Upper lobe of right lung (tissue), 1 donor: ENCODE measurements at regions not wholly inside any gene's neighbourhood (a gene's known extent, or its start where the extent isn't known, plus 50 kb on each side); places are given as distances from the start of the nearest gene placed in this dataset.
"Not testable (repeated sequence)": the region's sequence is repeated elsewhere in the genome, so short reads cannot be mapped to it uniquely, and the experiment has no call there.

Source experiments
- ATAC-seq: fragments of 200-7000 bp; cut with Tn5 transposase; one replicate; pipeline ENCODE4 v1.9.1; 2020; ENCODE audit warnings: mild to moderate bottlenecking, moderate library complexity
- DNase-seq: peaks from one replicate; pipeline ENCODE4 v3.0.0-alpha.2; 2020
- H3K27ac ChIP-seq: fragments of 200-600 bp; one replicate; pipeline ENCODE4 v1.8.0; 2022
- H3K27me3 ChIP-seq: fragments of 200-600 bp; one replicate; pipeline ENCODE4 v1.8.0; 2022; ENCODE audit warnings: mild to moderate bottlenecking
- H3K36me3 ChIP-seq: fragments of 200-600 bp; one replicate; pipeline ENCODE4 v1.8.0; 2022
- H3K4me1 ChIP-seq: fragments of 200-600 bp; one replicate; pipeline ENCODE4 v1.8.0; 2022
- H3K4me3 ChIP-seq: fragments of 200-600 bp; one replicate; pipeline ENCODE4 v1.8.0; 2022; ENCODE audit warnings: mild to moderate bottlenecking
- H3K9me3 ChIP-seq: fragments of 200-600 bp; one replicate; pipeline ENCODE4 v1.8.0; 2022
- CTCF ChIP-seq: fragments of 200-600 bp; IDR thresholded peaks from one replicate; pipeline ENCODE4 v1.8.0; 2022; ENCODE audit warnings: antibody characterized with exemption
- intact Hi-C: fragments of 100-400 bp; cut with DNase I; formaldehyde crosslinking; loops from one replicate; pipeline ENCODE4 v1.11.0; 2022
- donor health status: DM: no; HTN: yes; CAD: no; lungs with severe emphysema.

- no peaks in the 10 kb centered on the region for H3K27me3 ChIP-seq
- intact Hi-C loops: no loop called here
- H3K36me3 ChIP-seq: no peaks in the 10 kb centered on the region
- no peak for TF ChIP-seq CTCF
- no peak overlapping the region for H3K4me3 ChIP-seq
- H3K27ac ChIP-seq: no peak overlapping the region
- no peak for DNase-seq
- H3K9me3 ChIP-seq: no peaks in the 10 kb centered on the region
- no peak for ATAC-seq
- no peaks in the 10 kb centered on the region for H3K4me1 ChIP-seq
Measured at GRCh38 chr5:60036192-60036938, 142.8 kb upstream of the PDE4D start.

DNA sequence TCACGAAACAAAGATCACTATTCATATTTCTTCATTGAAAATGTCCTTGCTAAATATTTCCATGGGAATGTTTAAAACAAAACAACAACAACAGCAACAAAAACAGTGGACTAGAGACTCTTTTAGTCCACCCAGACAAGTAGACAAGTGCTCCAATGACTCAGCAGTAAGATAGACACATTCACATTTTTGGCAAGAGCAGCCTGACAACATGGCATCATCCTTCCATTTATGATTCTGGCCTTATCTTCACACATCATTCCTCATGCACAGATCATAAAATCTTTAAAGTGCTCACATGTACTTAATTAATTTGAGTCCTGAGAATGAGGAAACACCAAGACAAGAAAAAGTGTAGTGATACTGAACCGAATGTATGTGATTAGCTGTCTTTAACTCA, 132.6 kb upstream of the PDE4D start:
- H3K27me3 ChIP-seq: no peaks in the 10 kb centered on the region
- no peaks in the 10 kb centered on the region for H3K4me1 ChIP-seq
- no peak overlapping the region for H3K4me3 ChIP-seq
- TF ChIP-seq CTCF: no peak
- no peaks in the 10 kb centered on the region for H3K9me3 ChIP-seq
- H3K27ac ChIP-seq: no peak overlapping the region
- no peak for ATAC-seq
- no peak for DNase-seq
- intact Hi-C loops: no loop called here
- H3K36me3 ChIP-seq: no peaks in the 10 kb centered on the region

DNA sequence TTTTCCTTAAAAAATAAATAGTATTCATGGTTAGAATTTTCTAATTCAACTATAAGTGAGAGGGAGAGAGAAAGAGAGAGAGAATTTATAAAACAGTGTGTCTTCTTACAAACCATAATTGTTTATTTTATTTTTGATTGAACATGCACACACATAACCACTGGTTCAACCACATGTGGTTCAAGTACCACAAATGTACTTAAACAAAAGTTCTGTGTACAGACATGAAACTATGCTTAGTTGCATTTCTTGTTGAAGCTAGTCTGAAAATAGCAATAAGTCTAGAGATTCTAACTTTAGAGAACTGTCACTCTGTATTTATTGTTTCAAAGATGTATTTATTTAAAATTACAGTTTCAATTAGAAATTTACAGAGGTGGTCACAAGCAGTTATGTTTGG, 130.6 kb upstream of the PDE4D start:
- Histone ChIP-seq H3K4me3 (no peak overlapping the region), H3K27ac (no peak overlapping the region), H3K9me3 (no peaks in the 10 kb centered on the region), H3K27me3 (no peaks in the 10 kb centered on the region), H3K36me3 (no peaks in the 10 kb centered on the region), H3K4me1 (no peaks in the 10 kb centered on the region)
- intact Hi-C loops: no loop called here
- TF ChIP-seq CTCF: no peak
- ATAC-seq: no peak
- no peak for DNase-seq

GRCh38 chr5:60023255-60023654, 129.7 kb upstream of the PDE4D start:
- no peak for TF ChIP-seq CTCF
- H3K4me1 ChIP-seq: no peaks in the 10 kb centered on the region
- intact Hi-C loops: no loop called here
- no peak for DNase-seq
- H3K27me3 ChIP-seq: no peaks in the 10 kb centered on the region
- H3K4me3 ChIP-seq: no peak overlapping the region
- H3K9me3 ChIP-seq: no peaks in the 10 kb centered on the region
- no peak for ATAC-seq
- no peaks in the 10 kb centered on the region for H3K36me3 ChIP-seq
- H3K27ac ChIP-seq: no peak overlapping the region

- H3K4me3 ChIP-seq: no peak overlapping the region
- no peak overlapping the region for H3K27ac ChIP-seq
- DNase-seq: no peak
Measured at GRCh38 chr5:60020457-60020856, 126.9 kb upstream of the PDE4D start.

GRCh38 chr5:60018960-60019359, 125.4 kb upstream of the PDE4D start:
- H3K27me3 ChIP-seq, intact Hi-C loops: not testable (repeated sequence)

More at GRCh38 chr5:60020457-60020856, 126.9 kb upstream of the PDE4D start:
- H3K9me3 ChIP-seq: no peaks in the 10 kb centered on the region
- no peaks in the 10 kb centered on the region for H3K27me3 ChIP-seq
- no peaks in the 10 kb centered on the region for H3K36me3 ChIP-seq
- no peak for ATAC-seq
- intact Hi-C loops: no loop called here
- no peaks in the 10 kb centered on the region for H3K4me1 ChIP-seq
- TF ChIP-seq CTCF: no peak

More at GRCh38 chr5:60018960-60019359, 125.4 kb upstream of the PDE4D start:
- not testable (repeated sequence) for ATAC-seq, H3K4me1 ChIP-seq, DNase-seq, H3K9me3 ChIP-seq, H3K4me3 ChIP-seq, H3K27ac ChIP-seq, H3K36me3 ChIP-seq
